ENCODE measurements at regions not wholly inside any gene's neighbourhood (a gene's known extent, or its start where the extent isn't known, plus 50 kb on each side); places are given as distances from the start of the nearest gene placed in this dataset.

DNA sequence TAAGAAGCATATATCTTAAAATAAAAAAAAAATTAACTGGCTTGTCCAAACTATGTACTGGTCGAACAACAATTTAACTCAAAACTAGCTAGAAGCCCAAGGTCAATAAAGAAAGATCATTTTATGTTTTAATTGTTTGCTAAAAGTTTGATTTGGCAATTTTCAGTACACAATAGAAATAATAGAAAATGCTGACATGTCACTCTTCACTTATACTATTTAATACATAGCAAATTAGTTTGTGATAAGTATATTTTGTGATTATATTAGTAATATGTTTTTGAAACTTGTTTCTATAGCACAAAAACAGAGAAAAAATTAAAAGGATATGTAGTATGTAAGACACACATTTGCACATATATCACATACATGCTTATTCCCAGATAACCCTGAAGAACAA, 1938.6 kb upstream of the PIK3C3 start:
- DNase-seq, result no peak

DNA sequence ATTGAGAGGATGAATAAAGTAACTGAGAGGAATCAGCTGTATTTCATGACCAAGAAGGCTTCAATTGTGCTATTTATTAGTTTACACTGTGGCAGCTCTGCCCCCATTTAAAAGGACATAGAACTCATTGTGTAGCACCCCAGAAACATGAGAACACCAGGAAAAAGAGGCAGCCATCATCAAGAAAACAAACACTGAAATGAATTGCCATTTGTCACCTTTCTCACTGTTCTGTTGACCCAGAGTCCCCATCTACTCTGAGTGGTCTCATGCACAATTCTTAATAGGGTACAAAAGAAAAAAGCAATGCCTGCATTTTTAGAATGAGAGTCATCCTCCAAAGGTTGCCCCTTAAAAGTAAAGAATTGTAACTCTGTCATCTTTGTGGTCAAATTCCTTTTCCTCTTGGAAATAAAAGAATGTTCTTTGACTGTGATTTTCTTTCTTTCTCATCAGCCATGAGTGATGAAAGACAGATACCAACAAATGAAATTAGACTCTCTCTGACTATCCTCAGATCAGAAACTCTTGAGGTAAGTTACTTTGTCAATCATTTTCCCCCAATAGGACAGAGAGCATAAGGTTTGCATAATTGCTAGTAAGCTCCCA, 1941.9 kb upstream of the PIK3C3 start:
- DNase-seq, result no peak

DNA sequence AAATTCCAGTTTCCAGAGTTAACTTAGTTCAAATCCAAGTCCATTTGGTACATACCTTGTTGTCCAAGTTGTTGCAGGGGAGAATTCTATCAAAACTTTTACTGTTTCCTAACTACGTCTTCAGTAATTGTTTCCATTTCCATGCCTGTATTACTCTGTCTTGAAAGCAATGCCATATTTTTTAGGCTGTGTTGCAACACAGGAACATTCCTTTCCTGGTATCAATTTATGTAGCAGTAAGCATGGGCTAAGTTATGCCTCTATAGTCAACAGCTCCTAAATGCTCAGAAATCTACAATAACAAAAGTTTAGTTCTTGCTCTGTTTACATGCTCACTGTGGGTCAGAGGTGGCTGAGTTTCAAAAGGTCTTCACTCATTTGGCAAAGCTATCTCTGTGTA, 1943.8 kb upstream of the PIK3C3 start:
- DNase-seq, result no peak

DNA sequence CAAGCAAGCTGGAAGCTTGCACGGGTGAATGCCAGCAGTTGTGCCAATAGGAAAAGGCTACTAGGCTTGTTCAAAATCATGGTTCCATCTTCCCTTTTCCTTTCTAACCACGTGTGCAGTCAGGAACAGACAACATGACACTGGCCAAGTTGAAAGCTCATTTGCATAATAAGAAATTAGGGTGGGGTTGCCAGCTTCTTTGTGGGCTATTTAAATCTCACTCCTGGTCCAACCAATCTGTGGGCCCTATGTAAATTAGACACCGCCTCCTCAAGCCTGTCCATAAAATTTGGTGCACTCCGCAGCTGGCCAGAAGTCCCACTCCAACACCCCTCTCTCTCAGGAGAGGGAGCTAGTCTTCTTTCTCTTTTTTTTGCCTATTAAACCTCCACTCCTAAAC, 1948.4 kb upstream of the PIK3C3 start:
- DNase-seq, result no peak

DNA sequence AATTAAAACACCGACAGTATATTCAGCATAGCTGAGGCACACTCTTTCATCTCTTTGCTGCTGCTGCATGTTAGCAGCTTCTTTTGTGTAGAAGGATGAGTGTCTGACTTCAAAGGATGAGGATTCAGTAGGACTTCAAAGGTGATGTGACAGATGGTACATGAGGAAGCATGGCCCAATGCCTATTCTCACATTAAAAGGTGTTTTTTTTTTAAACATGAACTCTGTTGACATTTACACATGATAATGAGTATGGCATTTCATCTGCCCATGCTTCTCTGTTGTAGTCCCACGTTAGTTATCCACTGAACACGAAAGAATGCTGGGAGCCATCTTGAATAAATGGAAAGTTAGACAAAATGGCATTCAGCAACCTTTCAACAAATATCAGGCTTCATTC, 1950.8 kb upstream of the PIK3C3 start:
- DNase-seq, result no peak

DNA sequence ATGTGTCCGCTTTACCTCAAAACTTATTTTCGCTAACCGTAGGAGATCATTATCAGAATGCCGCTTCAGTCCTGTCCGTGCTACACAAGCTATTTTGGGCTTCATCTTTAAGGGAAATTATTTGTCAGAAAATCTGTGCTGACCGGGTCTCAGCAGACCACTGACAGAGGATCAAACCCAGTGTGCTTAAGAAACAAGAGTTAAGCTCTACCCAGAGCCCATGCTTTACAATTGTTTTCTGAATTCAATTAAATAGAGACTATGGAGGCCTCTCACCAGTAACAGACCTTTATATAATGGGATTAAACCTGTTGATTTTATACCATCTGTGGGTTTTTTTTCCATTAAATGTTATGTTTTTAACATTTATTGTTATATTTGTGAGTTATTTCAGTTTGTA, 1956.7 kb upstream of the PIK3C3 start:
- no peak for DNase-seq

DNA sequence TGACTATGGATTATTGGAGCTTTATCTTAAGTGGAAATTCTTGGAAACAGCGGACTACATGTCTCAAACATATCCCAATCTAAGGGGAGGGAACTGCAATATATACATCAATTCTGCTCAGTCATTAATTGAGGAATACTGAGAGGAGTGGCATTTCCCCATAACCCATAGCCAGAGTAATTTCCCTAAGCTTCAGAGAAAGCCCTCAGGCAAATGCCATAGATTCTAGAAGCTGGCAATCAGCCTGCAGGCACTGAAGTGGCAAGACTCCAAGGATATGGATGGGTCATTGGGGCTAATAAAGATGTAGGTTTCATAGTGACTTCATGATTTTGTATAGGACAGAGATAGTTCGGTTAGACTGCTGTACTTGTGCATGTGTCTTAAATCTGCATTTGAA, 1960.5 kb upstream of the PIK3C3 start:
- no peak for DNase-seq

DNA sequence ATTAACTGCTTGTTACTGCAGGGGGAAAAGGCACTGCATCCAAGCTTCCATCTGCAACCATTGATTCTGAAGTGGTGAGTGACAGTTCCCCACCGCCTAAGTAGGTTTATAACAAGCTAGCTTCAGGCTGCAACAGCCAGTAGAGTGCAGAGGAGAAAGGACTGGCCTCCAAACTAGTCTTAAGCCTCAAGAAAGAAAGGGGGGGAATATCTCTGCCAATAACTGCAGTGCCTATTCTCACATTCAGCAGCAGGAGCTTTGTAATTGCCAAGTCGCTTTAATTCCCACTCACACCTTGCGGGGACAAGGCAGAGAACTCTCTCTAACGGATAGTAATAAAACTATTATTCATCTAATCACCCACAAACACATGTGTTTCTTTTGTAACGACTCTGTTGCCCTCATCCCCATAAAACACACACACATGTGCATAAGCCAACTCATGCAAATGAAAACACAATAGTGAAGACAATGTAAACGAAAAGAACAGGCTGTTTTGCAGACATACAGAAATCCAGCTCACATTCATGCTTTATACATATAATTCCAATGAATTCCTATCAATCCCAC, 1963.3 kb upstream of the PIK3C3 start:
- DNase-seq, result no peak

DNA sequence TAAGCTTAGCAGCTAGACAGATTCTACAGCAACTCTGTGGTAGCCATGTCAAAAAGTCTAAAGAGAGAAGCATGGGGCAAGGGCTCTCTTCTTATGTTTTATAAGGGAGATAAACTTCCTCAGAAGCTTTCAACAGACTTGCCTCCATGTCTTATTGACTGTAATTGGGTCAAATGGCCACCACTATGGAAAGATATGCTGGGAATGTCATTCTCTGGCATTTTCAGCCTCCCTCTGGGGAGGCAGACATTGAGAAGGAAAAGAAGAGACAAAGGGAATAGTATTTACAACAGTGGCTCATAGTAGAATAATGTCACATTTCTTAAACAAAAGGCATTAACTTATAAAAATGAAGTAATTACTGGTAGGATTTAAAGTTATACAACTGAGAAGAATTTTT, 1964.5 kb upstream of the PIK3C3 start:
- no peak for DNase-seq

DNA sequence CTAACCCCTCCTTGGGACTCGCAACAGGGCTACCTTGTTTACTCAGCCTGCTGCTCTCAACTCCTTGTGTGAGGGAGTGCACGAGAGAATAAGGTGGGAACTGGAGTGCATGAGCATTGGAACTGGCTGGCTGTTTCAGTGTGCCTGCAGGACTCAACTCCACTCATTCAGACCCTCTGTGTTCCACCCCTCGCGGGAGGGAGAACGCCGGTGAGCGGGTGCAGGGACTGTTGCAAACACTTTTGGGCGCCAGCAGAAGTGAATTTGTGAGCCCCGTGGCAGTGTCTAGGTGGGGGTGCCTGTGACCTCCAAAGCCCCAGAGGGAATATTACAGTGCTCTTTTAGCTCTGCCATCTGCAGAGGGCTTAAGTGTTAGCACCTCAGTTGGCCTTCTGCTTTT, 1978.3 kb upstream of the PIK3C3 start:
- no peak for DNase-seq

DNA sequence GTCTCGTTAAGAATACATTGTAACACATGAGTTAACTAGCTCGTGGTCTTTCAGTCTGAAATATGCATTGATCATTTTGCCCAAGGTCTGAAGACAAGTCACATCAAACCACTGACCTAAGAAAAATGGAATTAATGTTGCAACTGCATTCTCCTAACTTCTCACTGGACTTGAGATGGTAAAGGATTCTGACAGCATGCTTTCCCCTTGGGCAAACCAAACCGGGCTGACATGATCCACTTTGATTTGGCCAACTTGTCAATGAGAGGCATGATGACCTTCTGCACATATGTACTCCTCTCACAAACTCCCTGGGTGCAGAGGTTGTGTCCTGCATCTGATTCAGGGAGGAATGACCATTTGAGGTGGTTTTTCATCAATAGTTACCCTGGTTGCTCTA, 1982.5 kb upstream of the PIK3C3 start:
- no peak for DNase-seq

DNA sequence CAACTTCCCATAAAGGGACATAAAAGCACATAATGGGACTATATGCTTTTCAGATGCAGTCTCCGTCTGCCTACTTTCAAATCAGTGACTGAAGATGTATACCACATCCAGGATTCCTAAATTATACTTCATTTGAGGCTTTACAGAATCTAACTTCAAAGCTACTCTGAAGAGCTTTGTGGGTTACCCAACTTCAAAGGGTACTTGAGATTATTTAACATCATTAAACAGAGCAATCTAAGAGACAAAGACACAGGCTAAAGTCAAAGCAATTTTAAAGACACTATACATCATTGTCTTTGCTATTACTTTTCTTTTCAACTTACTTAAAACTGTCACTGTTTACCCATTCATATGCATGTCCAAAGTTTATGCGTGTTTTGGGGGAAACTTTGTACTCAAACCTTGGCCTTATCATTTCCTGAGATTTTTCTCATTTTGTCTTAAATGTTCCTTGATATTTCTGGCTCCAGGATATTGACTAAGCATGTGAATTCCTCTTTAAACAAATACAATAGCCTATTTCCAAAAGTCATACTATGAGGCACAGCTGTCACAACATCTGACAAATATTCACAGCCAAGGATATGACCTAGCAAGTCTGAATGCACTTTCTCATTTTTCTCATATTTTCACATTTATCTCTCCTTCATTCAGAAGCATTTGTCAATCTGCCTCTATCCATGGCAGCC, 1985.1 kb upstream of the PIK3C3 start:
- no peak for DNase-seq

DNA sequence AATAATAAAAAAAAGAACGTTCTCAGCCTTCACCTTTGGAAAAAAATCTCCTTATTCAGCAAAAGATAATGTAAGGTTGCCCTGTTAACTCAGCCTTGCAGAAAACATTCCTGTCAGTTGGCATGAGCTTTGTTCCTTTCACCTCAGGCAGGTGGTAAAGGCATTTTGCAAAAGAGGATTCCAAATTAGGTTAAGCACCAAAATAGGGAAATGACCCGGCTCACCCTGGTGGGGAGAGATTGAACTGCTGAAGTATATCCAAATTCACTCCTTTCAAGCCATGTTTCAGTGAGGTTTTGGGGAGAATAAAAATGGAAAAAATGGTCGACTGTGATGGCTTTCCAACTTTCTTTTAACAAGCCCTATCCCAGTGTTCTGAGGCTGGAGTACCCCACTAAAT, 1988.8 kb upstream of the PIK3C3 start:
- no peak for DNase-seq

DNA sequence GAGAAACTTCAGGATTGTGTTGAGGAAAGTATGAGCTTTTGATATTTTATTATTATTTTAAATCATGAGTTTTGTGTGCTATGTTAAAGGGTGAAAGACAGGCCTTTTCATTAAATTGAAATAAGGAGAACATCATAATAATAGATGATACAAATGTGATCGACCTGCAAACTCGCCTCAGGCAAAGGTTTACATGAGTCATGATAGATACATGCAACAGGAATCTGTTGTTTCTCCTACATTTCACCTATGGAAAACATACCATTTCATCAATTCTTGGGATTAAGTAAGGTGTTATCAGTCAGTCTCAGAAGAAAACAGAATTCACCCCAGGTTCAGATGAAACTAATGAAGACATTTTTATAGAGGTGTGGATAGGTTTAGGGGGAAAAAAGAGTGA, 1992.5 kb upstream of the PIK3C3 start:
- no peak for DNase-seq

DNA sequence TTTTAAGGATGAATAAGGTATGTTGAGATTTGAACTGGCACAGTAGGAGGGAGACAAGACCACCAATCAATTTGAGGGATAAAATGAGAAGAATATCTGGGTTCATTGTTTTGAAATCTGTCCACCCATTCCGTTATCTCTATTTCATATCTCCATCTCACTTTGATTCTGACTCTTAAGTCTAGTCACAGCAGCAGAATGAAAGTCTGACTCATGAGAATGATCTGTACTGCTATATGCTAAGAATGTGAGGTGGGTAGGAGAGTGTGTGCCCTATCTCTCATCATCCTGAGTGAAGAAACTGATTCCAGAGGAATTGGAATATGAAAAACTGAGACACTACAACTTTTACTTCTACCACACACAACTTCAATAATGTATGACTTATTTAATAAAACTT, 1994.5 kb upstream of the PIK3C3 start:
- no peak for DNase-seq

DNA sequence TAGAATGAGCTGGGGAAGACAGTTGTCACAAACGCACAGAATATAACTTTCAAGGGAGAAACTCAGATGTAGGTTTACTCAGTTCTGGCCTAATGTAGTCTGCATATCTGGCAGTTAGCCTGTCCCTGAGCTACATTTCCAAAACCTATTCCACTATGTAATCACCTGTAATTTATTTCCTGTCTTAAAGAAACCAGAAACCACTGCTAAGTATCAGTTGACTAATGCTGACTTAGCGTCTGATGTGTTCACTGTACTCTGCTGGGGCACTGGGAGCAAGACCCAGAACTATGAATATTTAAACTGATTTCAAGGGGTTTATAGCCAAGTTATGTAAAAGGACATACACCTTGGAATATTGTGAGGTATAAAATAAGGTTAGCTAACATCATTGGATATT, 1995.2 kb upstream of the PIK3C3 start:
- no peak for DNase-seq

DNA sequence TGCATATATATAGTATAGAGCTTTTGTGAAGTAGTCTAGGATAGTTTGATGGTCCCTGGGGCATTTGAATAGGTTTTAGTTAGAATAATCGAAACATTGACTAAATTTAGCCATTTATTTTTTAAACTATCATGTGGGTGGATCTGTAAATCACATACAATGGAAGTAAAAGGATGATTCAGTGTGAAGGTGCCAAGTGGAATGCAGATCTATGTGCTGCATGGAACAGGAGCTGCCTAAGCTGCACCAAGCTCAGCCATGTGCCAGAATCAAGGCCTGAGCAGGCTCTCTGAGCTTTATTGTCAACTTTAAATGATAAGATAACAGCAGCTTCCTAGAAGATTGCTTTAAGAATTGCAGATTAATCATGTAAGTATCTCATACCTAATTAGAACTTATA, 1996.2 kb upstream of the PIK3C3 start:
- no peak for DNase-seq

DNA sequence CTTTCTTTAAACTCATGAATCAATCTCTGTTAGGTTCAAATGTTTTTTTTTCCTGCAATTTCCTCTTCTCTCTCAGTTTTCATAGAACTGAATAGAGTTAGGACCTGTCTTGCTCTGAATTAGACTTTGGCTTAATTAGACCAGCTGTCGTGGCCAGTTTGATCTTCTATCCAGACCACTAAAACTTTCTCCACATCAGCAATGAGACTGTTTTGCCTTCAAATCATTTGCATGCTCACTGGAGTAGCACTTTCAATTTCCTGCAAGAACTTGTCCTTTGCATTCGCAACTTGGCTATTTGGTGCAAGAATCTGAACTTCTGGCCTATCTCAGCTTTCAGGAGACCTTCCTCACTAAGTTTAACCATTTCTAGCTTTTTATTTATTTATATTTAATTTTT, 2002.2 kb upstream of the PIK3C3 start:
- DNase-seq, result no peak

DNA sequence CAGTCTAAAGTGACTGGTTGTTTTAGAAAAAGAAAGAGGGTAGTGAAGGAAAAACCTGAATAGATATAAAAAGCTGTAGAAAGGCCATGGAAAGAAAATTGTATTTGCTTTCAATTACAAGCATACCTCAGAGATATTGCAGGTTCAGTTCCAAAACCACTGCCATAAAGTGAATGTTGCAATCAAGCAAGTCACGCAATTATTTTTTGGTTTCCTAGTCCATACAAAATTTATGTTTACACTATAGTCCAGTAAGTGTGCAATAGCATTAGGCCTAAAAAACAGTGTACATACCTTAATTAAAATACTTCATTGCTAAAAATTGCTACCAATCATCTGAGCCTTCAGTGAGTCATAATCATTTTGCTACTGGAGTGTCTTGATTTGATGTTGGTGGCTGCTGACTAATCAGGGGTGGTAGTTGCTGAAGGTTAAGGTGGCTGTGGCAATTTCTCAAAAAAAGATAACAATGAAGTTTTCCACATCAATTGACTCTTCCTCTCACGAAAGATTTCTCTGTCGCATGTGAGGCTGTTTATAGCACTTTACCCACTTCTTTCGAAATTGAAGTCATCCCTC, 2003.8 kb upstream of the PIK3C3 start:
- DNase-seq, result no peak

DNA sequence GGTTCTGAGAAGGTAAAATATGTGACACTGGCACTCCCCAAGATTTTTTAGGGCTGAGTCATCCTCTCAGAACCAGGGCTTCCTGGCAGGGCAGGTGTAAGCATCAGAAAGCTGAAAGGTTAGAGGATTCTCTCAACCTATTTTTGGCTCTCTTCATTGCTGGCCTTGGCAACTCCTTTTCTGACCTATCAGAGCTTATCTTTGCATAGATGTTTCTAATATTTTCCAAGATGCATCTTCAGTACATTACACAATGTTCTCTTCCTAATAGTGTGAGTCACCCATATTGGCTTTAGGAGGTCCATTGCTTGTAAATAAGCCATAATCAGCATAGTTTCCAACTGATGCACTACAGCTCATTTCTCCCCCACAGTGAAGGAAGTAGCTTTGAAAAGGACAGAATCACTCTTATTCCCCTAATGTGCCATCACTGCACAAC, 2008.4 kb upstream of the PIK3C3 start:
- DNase-seq, result no peak

DNA sequence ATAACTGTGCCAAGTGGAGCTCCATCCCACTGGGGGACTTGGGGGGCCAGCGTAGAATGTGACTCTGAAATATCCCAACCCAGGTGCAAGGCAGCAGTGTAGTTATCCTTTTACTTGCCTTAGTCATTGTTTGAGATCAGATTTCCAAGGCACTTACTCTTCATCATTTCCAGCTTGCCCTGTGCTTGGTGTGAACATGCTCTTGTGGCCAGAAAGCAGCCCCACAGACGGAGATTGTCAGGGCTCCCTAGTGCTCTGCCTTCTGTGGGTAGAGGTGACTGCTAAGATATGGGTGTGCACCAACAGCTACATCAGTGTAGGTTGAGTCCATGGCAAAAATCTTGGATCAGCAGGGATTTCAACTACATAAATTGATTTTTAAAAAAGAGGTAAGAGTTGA, 2010.0 kb upstream of the PIK3C3 start:
- no peak for DNase-seq

DNA sequence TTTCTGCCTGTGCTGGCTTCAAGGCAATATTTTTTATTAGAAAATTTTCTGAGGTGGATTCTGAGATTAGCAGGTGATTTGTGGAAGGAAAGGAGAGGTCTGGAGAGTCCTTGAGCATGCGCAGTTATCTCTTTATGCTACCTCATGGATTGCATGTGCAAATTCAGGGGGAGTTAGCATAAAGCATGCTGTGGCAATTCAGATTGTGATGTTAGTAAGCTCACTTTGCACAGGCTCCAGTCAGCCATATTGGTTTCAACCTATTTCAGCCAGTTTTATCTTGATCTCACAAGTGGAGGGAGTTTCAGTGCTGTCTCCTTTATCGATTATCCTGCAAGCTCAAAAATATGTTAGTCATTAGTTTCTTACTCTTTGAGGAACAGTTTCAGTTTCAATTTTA, 2012.3 kb upstream of the PIK3C3 start:
- DNase-seq, result no peak

DNA sequence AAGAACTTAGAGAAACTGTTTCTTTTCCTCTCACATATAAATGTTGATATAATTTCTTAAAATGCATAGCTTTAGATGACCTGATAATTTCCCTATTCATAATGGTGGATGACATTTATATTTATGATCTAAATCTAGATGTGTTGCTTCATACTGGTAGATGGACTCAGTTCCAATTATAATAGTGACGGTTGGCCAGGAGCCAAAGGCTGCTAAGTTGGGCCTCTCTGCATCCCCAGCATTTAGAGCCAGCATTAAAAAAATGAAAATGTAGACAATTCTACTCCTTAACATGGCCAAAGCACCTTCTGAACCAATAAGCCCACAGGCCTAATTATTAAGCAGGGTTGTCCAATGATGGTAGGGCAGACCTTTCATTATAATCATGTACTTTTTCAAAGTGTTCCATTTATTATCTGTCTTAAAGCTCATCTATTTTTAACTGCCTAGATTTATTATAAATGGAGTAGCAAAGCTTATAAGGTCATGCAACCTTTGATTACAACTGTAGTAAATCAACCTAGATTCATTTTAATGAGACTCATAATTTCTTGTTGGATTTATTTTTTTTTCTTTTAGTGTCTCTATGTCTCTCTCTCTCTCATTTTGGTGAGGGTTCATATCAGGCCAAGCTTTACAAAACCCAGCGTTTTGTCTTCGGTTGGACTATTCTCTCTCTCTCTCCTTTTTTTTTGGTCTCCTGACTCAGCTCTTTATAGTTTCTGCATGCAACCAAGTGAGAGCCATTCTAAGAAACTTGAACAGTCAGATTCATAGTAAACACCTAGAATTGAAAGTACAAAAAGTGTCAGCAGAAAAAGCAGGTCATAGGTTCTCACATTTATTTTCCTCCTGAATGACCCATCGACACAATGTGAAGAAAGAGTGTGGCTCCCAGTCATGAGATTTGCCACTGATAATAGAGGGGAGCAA, 2016.1 kb upstream of the PIK3C3 start:
- DNase-seq, result no peak
